ENCODE measurements at regions not wholly inside any gene's neighbourhood (a gene's known extent, or its start where the extent isn't known, plus 50 kb on each side); places are given as distances from the start of the nearest gene placed in this dataset.

GRCh38 chr2:195606179-195606578 is 50.8 kb upstream of the SLC39A10 start:
- TF ChIP-seq CTCF (IDR thresholded peaks at IDR 0.05), result no peak
- no peak for TF ChIP-seq JUN (IDR thresholded peaks at IDR 0.05)
- TF ChIP-seq CBX8 (IDR thresholded peaks at IDR 0.05), result no peak
- no peak for TF ChIP-seq USF2 (IDR thresholded peaks at IDR 0.05)
- TF ChIP-seq CHD2 (IDR thresholded peaks at IDR 0.05; ENCODE audit: low read length, partially characterized antibody), result no peak
- no peak for TF ChIP-seq POLR2A (IDR thresholded peaks at IDR 0.05; ENCODE audit: low read length)
